ENCODE measurements at regions not wholly inside any gene's neighbourhood (a gene's known extent, or its start where the extent isn't known, plus 50 kb on each side); places are given as distances from the start of the nearest gene placed in this dataset.

DNA sequence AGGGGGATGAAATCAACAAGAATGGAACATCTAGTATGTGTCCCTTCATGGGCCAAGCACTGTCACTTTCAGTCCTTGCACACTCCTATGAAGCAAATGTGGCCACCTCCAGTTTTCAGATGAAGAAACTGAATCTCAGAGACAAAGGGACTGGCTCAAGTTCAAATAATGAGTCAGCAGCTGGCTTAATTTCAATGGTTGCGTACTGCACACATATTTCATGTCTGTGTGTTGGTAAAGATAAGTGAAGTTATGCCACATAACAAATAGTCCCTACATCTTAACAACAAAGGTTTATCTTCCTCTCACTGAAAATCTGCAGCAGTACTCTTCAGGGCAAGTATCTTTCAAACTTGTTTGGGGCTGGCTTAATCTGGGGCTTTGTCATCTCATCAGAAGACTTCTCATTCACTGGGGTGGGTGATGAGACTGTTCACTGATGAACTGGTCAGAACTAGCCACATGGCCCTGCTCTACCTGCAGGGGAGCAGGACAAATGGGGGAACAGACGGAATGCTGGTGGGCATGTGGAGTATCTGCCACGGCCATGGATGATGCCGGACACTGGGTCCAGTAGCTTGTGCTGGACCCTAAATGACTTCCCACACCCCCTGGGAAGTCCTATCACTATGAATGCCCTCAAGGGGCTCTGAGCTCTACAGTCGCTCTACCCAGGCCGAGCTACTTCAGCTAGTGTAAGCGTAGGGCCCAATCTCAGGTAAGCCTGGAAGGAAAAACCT, 263.2 kb downstream of the CYP26B1 start:
- no peak for DNase-seq (ENCODE audit: low spot score)
- Histone ChIP-seq H3K9me3 (no peaks in the 10 kb centered on the region), H3K36me3 (no peaks in the 10 kb centered on the region), H3K27me3 (replicated peaks; ENCODE audit: insufficient read depth) (no peaks in the 10 kb centered on the region), H3K27ac (no peak overlapping the region), H3K4me3 (no peak overlapping the region), H3K4me1 (replicated peaks) (no peaks in the 10 kb centered on the region)
- TF ChIP-seq POLR2AphosphoS5 (IDR thresholded peaks at IDR 0.05): no peak
- TF ChIP-seq, protein P1, sequence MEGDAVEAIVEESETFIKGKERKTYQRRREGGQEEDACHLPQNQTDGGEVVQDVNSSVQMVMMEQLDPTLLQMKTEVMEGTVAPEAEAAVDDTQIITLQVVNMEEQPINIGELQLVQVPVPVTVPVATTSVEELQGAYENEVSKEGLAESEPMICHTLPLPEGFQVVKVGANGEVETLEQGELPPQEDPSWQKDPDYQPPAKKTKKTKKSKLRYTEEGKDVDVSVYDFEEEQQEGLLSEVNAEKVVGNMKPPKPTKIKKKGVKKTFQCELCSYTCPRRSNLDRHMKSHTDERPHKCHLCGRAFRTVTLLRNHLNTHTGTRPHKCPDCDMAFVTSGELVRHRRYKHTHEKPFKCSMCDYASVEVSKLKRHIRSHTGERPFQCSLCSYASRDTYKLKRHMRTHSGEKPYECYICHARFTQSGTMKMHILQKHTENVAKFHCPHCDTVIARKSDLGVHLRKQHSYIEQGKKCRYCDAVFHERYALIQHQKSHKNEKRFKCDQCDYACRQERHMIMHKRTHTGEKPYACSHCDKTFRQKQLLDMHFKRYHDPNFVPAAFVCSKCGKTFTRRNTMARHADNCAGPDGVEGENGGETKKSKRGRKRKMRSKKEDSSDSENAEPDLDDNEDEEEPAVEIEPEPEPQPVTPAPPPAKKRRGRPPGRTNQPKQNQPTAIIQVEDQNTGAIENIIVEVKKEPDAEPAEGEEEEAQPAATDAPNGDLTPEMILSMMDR (IDR thresholded peaks at IDR 0.05): no peak
- no peak for TF ChIP-seq POLR2A (IDR thresholded peaks at IDR 0.05)
- intact Hi-C loops (cut with DNase I): no loop called here
- WGBS: 78% methylated on average over 7 of the region's 7 CpGs

DNA sequence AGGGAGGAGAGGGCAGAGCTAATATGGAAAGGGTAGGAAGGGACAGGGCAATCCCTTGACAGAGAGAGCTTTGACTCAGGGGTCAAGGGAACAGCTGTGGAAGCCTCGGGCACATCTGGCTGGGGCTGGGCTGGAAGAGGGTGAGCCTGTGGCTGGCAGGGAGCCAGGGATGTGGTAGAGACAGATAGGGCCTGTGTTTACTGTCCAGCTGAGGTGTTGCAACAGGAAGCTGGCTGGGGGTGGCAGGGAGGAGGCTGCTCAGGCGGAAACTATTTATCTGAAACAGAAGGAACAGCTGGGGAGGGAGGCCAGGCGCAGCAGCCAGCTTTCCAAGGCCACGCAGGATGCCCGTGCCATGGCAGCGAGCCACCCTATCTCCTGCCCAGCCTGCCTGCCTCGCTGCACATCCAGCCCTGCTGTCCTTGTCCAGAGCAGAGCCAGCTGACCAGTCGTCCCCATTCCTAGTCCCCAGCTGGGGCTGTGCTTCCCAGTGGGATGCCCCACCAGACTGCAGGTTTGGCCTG, 264.7 kb downstream of the CYP26B1 start:
- intact Hi-C loops (cut with DNase I): no loop called here
- WGBS: 52% methylated on average over 8 of the region's 8 CpGs
- TF ChIP-seq POLR2A (IDR thresholded peaks at IDR 0.05) (no peak), POLR2AphosphoS5 (IDR thresholded peaks at IDR 0.05) (no peak)
- no peak for DNase-seq (ENCODE audit: low spot score)
- Histone ChIP-seq H3K4me3 (no peak overlapping the region), H3K36me3 (no peaks in the 10 kb centered on the region), H3K4me1 (replicated peaks) (no peaks in the 10 kb centered on the region), H3K27ac (no peak overlapping the region), H3K9me3 (no peaks in the 10 kb centered on the region), H3K27me3 (replicated peaks; ENCODE audit: insufficient read depth) (no peaks in the 10 kb centered on the region)

DNA sequence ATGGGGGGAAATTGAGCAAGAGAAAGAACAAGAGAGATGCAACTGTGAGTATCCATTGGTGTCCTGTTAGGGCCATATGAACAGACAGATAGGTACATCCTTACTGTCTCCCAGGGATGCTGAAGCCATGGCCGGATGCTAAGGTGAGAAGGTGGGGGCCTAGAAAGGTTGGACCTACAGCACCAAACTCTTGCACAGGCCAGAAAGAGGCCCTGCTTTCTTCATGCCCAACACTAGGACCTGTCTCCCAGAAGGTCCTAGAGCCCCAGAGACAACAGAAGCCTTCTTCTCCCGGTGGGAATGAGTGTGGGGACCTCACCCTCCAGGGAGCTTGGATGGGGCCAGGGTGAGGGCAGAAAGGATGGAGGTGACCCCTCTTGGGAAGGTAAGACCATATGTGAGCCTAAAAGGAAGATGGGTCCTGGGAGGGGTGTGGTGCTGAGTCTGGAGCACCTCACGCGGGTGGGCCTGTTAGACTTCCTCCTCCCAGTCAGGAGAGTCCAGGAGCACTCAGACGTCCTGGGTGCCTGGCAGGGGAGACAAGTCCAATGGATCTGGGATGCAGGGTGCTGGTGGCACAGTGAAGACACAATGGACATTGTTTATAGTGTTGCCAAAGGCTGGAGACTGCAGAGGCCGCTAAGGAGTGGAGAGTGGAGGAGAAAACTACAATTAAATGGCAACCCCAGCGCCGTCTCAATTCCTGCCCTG, 265.3 kb downstream of the CYP26B1 start:
- TF ChIP-seq POLR2A (IDR thresholded peaks at IDR 0.05) (no peak), POLR2AphosphoS5 (IDR thresholded peaks at IDR 0.05) (no peak)
- TF ChIP-seq, protein P1 (IDR thresholded peaks at IDR 0.05): no peak
- DNase-seq (ENCODE audit: low spot score): no peak
- Histone ChIP-seq H3K27ac (no peak overlapping the region), H3K4me1 (replicated peaks) (no peaks in the 10 kb centered on the region), H3K9me3 (no peaks in the 10 kb centered on the region), H3K4me3 (no peak overlapping the region), H3K27me3 (replicated peaks; ENCODE audit: insufficient read depth) (no peaks in the 10 kb centered on the region), H3K36me3 (no peaks in the 10 kb centered on the region)
- intact Hi-C loops (cut with DNase I): no loop called here
- WGBS: 78% methylated on average over 8 of the region's 8 CpGs

DNA sequence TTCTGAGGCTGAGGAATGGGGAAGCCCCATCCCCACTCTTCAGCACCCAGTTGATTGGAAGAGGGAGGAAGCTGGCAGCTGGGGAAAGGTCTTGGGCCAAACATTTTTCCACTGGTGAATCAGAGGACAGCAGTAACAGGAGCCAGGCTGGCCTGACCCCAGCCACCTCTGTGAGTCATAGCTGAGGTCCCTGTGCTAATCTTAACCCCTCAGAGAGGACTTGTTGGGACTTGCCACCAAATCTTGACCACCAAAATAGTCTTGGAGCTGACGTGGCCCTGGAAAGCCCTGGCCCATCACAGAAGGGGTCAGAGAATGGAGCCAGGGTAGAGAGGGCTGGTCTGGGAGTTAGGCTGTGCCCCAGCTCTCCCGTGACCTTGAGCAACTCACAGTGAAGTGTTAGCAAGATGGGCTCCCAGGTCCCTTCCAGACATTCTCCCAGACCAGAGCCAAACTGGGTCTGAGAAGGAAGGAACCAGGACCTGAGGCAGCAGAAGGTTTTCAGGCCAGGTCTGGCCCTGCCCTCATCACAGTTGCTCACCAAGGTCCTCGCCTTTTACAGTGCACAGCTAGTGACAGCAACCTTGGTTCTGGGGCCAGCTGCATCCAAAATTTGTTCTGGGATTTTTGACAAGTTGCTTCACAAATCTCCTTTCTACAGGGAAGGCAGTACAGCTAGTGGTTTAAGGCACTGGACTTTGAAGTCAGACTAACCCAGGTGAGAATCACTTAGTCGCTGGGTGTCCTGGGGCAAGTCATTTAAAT, 266.6 kb downstream of the CYP26B1 start:
- DNase-seq (ENCODE audit: low spot score): no peak
- intact Hi-C loops (cut with DNase I): no loop called here
- no peak overlapping the region for H3K4me3 ChIP-seq
- H3K9me3 ChIP-seq: no peaks in the 10 kb centered on the region
- no peaks in the 10 kb centered on the region for H3K4me1 ChIP-seq (replicated peaks)
- TF ChIP-seq, protein P1 (IDR thresholded peaks at IDR 0.05): no peak
- no peak for TF ChIP-seq POLR2AphosphoS5 (IDR thresholded peaks at IDR 0.05)
- TF ChIP-seq POLR2A (IDR thresholded peaks at IDR 0.05): no peak
- no peaks in the 10 kb centered on the region for H3K36me3 ChIP-seq
- 82% methylated on average over 4 of the region's 4 CpGs for WGBS
- no peak overlapping the region for H3K27ac ChIP-seq
- no peaks in the 10 kb centered on the region for H3K27me3 ChIP-seq (replicated peaks; ENCODE audit: insufficient read depth)

- no peak overlapping the region for H3K4me3 ChIP-seq
- DNase-seq (ENCODE audit: low spot score): no peak
- no peaks in the 10 kb centered on the region for H3K27me3 ChIP-seq (replicated peaks; ENCODE audit: insufficient read depth)
- H3K27ac ChIP-seq: no peak overlapping the region
- intact Hi-C loops (cut with DNase I): no loop called here
- H3K4me1 ChIP-seq (replicated peaks): no peaks in the 10 kb centered on the region
- no peaks in the 10 kb centered on the region for H3K9me3 ChIP-seq
- H3K36me3 ChIP-seq: no peaks in the 10 kb centered on the region
- 91% methylated on average over 3 of the region's 3 CpGs for whole genome bisulfite sequencing
- TF ChIP-seq, protein P1 (IDR thresholded peaks at IDR 0.05): no peak
- TF ChIP-seq POLR2A (IDR thresholded peaks at IDR 0.05) (no peak), POLR2AphosphoS5 (IDR thresholded peaks at IDR 0.05) (no peak)
Observed at GRCh38 chr2:71880287-71880686, 267.4 kb downstream of the CYP26B1 start.

Data from prostate gland (tissue), 2 donors.